ENCODE measurements at regions not wholly inside any gene's neighbourhood (a gene's known extent, or its start where the extent isn't known, plus 50 kb on each side); places are given as distances from the start of the nearest gene placed in this dataset.

DNA sequence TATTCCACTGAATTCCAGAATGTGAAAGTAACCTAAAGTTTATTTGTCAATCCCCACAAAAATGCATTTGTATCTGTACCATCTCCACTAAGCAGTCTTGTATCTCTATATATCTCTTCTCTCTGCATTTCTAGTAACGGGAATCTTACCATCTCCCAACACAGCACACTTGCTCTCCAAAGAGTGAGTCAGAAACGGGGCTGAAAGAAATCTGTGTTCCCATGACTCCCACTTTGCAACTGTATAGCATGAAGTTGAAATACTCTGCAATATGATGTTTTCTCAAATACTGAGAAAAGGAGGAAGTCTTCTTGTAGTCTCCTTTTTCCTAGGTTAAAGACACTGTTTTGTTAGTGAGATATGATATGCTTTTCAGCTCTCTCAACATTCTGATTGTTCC is 848.8 kb upstream of the ACO1 start:
- no CpG with 5 or more reads among the region's 2 CpGs for WGBS (ENCODE audit: insufficient coverage)
- H3K9me3 Mint-ChIP-seq: no peaks in the 10 kb centered on the region
- H3K4me3 ChIP-seq (ENCODE audit: control insufficient read depth in 1 of 2, extremely low read depth in 1 of 2, low read length in 1 of 2): no peak overlapping the region
- DNase-seq: no peak
- ChIA-PET POLR2A (no interaction called here), CTCF (no interaction called here)
- H3K4me1 ChIP-seq (ENCODE audit: control insufficient read depth in 1 of 2, extremely low read depth in 1 of 2, insufficient read depth in 2 of 2, low read length in 2 of 2): no peaks in the 10 kb centered on the region
- no peaks in the 10 kb centered on the region for H3K36me3 Mint-ChIP-seq
- no peaks in the 10 kb centered on the region for H3K27me3 Mint-ChIP-seq
- H3K9me3 ChIP-seq: no peaks in the 10 kb centered on the region
- H3K36me3 ChIP-seq (ENCODE audit: control insufficient read depth in 2 of 2, extremely low read depth in 1 of 2, insufficient read depth in 1 of 2, low read length in 1 of 2): no peaks in the 10 kb centered on the region
- no peaks in the 10 kb centered on the region for H3K4me1 Mint-ChIP-seq
- H3K4me3 Mint-ChIP-seq: no peak overlapping the region
- no peak overlapping the region for H3K27ac Mint-ChIP-seq
- ATAC-seq (replicated peaks in 1 of 4): no peak
- H3K27ac ChIP-seq (ENCODE audit: low read length): no peak overlapping the region
- no peaks in the 10 kb centered on the region for H3K27me3 ChIP-seq (replicated peaks in 1 of 2; ENCODE audit: control insufficient read depth in 2 of 2, extremely low read depth in 1 of 2, insufficient read depth in 2 of 2, low read length in 1 of 2)

DNA sequence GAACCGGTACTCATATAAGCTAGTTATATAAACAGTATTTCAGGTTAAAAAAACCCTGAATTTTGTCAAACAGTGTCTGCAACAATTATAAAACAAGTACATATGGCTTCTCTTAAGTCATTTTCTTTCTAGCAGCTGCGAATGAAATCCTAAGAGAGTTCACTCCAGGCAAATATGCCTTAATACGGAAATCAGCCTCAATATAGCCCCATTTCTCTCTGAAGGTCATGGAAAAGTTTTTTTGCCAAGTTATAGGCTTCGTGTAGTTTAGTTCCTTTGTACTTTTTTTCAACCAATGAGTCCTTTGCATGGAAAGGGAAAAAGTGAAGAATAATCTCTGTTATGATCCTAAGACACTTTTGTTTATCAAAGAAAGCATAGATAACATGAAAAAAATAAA is 848.0 kb upstream of the ACO1 start:
- Histone ChIP-seq H3K27ac (ENCODE audit: low read length) (no peak overlapping the region), H3K36me3 (ENCODE audit: control insufficient read depth in 2 of 2, extremely low read depth in 1 of 2, insufficient read depth in 1 of 2, low read length in 1 of 2) (no peaks in the 10 kb centered on the region), H3K27me3 (replicated peaks in 1 of 2; ENCODE audit: control insufficient read depth in 2 of 2, extremely low read depth in 1 of 2, insufficient read depth in 2 of 2, low read length in 1 of 2) (no peaks in the 10 kb centered on the region), H3K4me1 (ENCODE audit: control insufficient read depth in 1 of 2, extremely low read depth in 1 of 2, insufficient read depth in 2 of 2, low read length in 2 of 2) (no peaks in the 10 kb centered on the region), H3K4me3 (ENCODE audit: control insufficient read depth in 1 of 2, extremely low read depth in 1 of 2, low read length in 1 of 2) (no peak overlapping the region), H3K9me3 (no peaks in the 10 kb centered on the region)
- Mint-ChIP-seq H3K9me3 (no peaks in the 10 kb centered on the region), H3K4me1 (peaks cover 0 to under 1% (median under 1%) of the 10 kb centered on the region in 3 donors), H3K4me3 (no peak overlapping the region), H3K36me3 (no peaks in the 10 kb centered on the region), H3K27me3 (no peaks in the 10 kb centered on the region), H3K27ac (no peak overlapping the region)
- WGBS (ENCODE audit: insufficient coverage): no CpG with 5 or more reads among the region's 4 CpGs
- ATAC-seq (replicated peaks in 1 of 4): no peak
- no peak for DNase-seq
- POLR2A ChIA-PET: interaction anchor here in 1 of 2 donors (0.7 kb wide), 1 partner anchor 198 kb away, joined by 3 read pairs; no protein-coding TSS in a partner anchor
- CTCF ChIA-PET: no interaction called here

GRCh38 chr9:31541721-31542281 is 842.6 kb upstream of the ACO1 start:
- H3K27me3 Mint-ChIP-seq: no peaks in the 10 kb centered on the region
- H3K9me3 ChIP-seq: no peaks in the 10 kb centered on the region
- ChIA-PET CTCF (interaction anchor here (0.7 to 1.2 kb wide), 4 partner anchors 12 to 400 kb away, joined by 3 to 4 read pairs (median 3); no protein-coding TSS in a partner anchor), POLR2A (no interaction called here)
- H3K4me3 Mint-ChIP-seq: no peak overlapping the region
- no peak overlapping the region for H3K27ac ChIP-seq (ENCODE audit: low read length)
- H3K27ac Mint-ChIP-seq: peak overlapping the region in 1 of 2 donors; percentile 24
- H3K36me3 ChIP-seq (ENCODE audit: control insufficient read depth in 2 of 2, extremely low read depth in 1 of 2, insufficient read depth in 1 of 2, low read length in 1 of 2): no peaks in the 10 kb centered on the region
- no peak for DNase-seq
- H3K27me3 ChIP-seq (replicated peaks in 1 of 2; ENCODE audit: control insufficient read depth in 2 of 2, extremely low read depth in 1 of 2, insufficient read depth in 2 of 2, low read length in 1 of 2): no peaks in the 10 kb centered on the region
- no peak overlapping the region for H3K4me3 ChIP-seq (ENCODE audit: control insufficient read depth in 1 of 2, extremely low read depth in 1 of 2, low read length in 1 of 2)
- WGBS (ENCODE audit: insufficient coverage): 100% methylated on average over 1 of the region's 4 CpGs
- ATAC-seq (replicated peaks in 1 of 4): no peak
- no peaks in the 10 kb centered on the region for H3K9me3 Mint-ChIP-seq
- no peaks in the 10 kb centered on the region for H3K36me3 Mint-ChIP-seq
- H3K4me1 Mint-ChIP-seq: peaks cover 8 to 18% (median 17%) of the 10 kb centered on the region in 3 donors
- H3K4me1 ChIP-seq (ENCODE audit: control insufficient read depth in 1 of 2, extremely low read depth in 1 of 2, insufficient read depth in 2 of 2, low read length in 2 of 2): no peaks in the 10 kb centered on the region

GRCh38 chr9:31542384-31543055 is 841.9 kb upstream of the ACO1 start:
- H3K27ac Mint-ChIP-seq: peak overlapping the region; percentile 65 to 77
- peaks cover 8 to 18% (median 17%) of the 10 kb centered on the region in 3 donors for H3K4me1 Mint-ChIP-seq
- peak in 15 of 35 experiments; percentile 0 to 52 (median 6) for DNase-seq
- no peaks in the 10 kb centered on the region for H3K9me3 Mint-ChIP-seq
- no peak overlapping the region for H3K4me3 ChIP-seq (ENCODE audit: control insufficient read depth in 1 of 2, extremely low read depth in 1 of 2, low read length in 1 of 2)
- peak; percentile 73 to 90 (median 86) for ATAC-seq (replicated peaks in 1 of 4)
- H3K27me3 ChIP-seq (replicated peaks in 1 of 2; ENCODE audit: control insufficient read depth in 2 of 2, extremely low read depth in 1 of 2, insufficient read depth in 2 of 2, low read length in 1 of 2): no peaks in the 10 kb centered on the region
- WGBS (ENCODE audit: insufficient coverage): no CpG with 5 or more reads among the region's 5 CpGs
- no peaks in the 10 kb centered on the region for H3K27me3 Mint-ChIP-seq
- CTCF ChIA-PET: interaction anchor here (0.6 to 2.0 kb wide), 6 partner anchors 11 to 423 kb away, joined by 3 to 6 read pairs (median 3); no protein-coding TSS in a partner anchor
- H3K4me1 ChIP-seq (ENCODE audit: control insufficient read depth in 1 of 2, extremely low read depth in 1 of 2, insufficient read depth in 2 of 2, low read length in 2 of 2): no peaks in the 10 kb centered on the region
- H3K36me3 Mint-ChIP-seq: no peaks in the 10 kb centered on the region
- POLR2A ChIA-PET: interaction anchor here in 1 of 2 donors (0.5 kb wide), 1 partner anchor 1062 kb away, joined by 4 read pairs; no protein-coding TSS in a partner anchor
- H3K36me3 ChIP-seq (ENCODE audit: control insufficient read depth in 2 of 2, extremely low read depth in 1 of 2, insufficient read depth in 1 of 2, low read length in 1 of 2): no peaks in the 10 kb centered on the region
- no peaks in the 10 kb centered on the region for H3K9me3 ChIP-seq
- no peak overlapping the region for H3K4me3 Mint-ChIP-seq
- no peak overlapping the region for H3K27ac ChIP-seq (ENCODE audit: low read length)

GRCh38 chr9:31554941-31555340 is 829.5 kb upstream of the ACO1 start:
- Mint-ChIP-seq H3K27ac (no peak overlapping the region), H3K9me3 (peaks cover 4 to 13% (median 4%) of the 10 kb centered on the region in 3 donors), H3K27me3 (no peaks in the 10 kb centered on the region), H3K4me1 (no peaks in the 10 kb centered on the region), H3K4me3 (no peak overlapping the region), H3K36me3 (no peaks in the 10 kb centered on the region)
- no peaks in the 10 kb centered on the region for H3K4me1 ChIP-seq (ENCODE audit: control insufficient read depth in 1 of 2, extremely low read depth in 1 of 2, insufficient read depth in 2 of 2, low read length in 2 of 2)
- H3K36me3 ChIP-seq (ENCODE audit: control insufficient read depth in 2 of 2, extremely low read depth in 1 of 2, insufficient read depth in 1 of 2, low read length in 1 of 2): no peaks in the 10 kb centered on the region
- H3K9me3 ChIP-seq: no peaks in the 10 kb centered on the region
- H3K4me3 ChIP-seq (ENCODE audit: control insufficient read depth in 1 of 2, extremely low read depth in 1 of 2, low read length in 1 of 2): no peak overlapping the region
- no peak for DNase-seq
- no peak overlapping the region for H3K27ac ChIP-seq (ENCODE audit: low read length)
- ATAC-seq (replicated peaks in 1 of 4): no peak
- ChIA-PET CTCF (no interaction called here), POLR2A (no interaction called here)
- WGBS (ENCODE audit: insufficient coverage): no CpG with 5 or more reads among the region's 2 CpGs
- no peaks in the 10 kb centered on the region for H3K27me3 ChIP-seq (replicated peaks in 1 of 2; ENCODE audit: control insufficient read depth in 2 of 2, extremely low read depth in 1 of 2, insufficient read depth in 2 of 2, low read length in 1 of 2)

DNA sequence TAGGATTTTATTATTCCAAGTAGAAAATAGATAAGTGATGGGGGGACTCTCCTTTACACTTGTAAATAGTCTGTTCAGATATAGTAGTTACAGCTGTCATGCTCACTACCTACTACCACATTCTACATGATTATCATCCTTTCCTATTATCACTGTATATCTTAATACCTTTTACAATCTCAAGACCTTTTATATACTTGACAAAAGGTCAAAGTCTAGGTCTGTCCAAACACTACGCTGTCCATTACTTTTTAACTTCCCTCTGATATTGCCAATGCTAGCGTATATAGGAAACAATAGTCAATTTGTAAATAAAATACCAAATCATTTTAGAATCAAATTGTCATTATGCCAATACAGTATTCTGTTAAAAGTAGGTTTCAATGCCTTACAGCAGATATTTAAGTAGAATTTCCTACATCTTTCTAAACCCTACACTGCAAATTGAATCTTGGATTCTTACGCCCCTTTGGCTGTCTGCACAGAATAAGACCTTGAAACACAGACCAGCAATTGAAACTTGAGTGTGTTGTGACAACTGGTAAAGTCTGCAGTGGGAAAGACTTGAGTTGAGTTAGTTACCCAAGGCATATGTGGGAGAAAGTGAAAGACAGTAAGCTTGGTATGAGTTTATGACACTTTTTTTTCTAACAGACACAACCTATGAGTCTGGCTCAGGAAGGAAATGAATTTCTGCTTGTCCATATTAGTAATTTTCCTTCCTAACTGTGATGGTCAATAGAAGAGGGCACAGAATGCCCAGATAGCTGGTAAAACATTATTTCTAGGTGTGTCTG is 827.6 kb upstream of the ACO1 start:
- Histone ChIP-seq H3K36me3 (ENCODE audit: control insufficient read depth in 2 of 2, extremely low read depth in 1 of 2, insufficient read depth in 1 of 2, low read length in 1 of 2) (no peaks in the 10 kb centered on the region), H3K4me1 (ENCODE audit: control insufficient read depth in 1 of 2, extremely low read depth in 1 of 2, insufficient read depth in 2 of 2, low read length in 2 of 2) (no peaks in the 10 kb centered on the region), H3K27me3 (replicated peaks in 1 of 2; ENCODE audit: control insufficient read depth in 2 of 2, extremely low read depth in 1 of 2, insufficient read depth in 2 of 2, low read length in 1 of 2) (no peaks in the 10 kb centered on the region), H3K9me3 (no peaks in the 10 kb centered on the region), H3K4me3 (ENCODE audit: control insufficient read depth in 1 of 2, extremely low read depth in 1 of 2, low read length in 1 of 2) (no peak overlapping the region), H3K27ac (ENCODE audit: low read length) (no peak overlapping the region)
- Mint-ChIP-seq H3K27me3 (no peaks in the 10 kb centered on the region), H3K4me1 (no peaks in the 10 kb centered on the region), H3K36me3 (no peaks in the 10 kb centered on the region), H3K27ac (no peak overlapping the region), H3K9me3 (peaks cover 4 to 13% (median 4%) of the 10 kb centered on the region in 3 donors), H3K4me3 (no peak overlapping the region)
- ATAC-seq (replicated peaks in 1 of 4): no peak
- no CpG with 5 or more reads among the region's 3 CpGs for WGBS (ENCODE audit: insufficient coverage)
- ChIA-PET CTCF (no interaction called here), POLR2A (no interaction called here)
- no peak for DNase-seq

Data from T-cell (primary cell).